ENCODE measurements at regions not wholly inside any gene's neighbourhood (a gene's known extent, or its start where the extent isn't known, plus 50 kb on each side); places are given as distances from the start of the nearest gene placed in this dataset.

DNA sequence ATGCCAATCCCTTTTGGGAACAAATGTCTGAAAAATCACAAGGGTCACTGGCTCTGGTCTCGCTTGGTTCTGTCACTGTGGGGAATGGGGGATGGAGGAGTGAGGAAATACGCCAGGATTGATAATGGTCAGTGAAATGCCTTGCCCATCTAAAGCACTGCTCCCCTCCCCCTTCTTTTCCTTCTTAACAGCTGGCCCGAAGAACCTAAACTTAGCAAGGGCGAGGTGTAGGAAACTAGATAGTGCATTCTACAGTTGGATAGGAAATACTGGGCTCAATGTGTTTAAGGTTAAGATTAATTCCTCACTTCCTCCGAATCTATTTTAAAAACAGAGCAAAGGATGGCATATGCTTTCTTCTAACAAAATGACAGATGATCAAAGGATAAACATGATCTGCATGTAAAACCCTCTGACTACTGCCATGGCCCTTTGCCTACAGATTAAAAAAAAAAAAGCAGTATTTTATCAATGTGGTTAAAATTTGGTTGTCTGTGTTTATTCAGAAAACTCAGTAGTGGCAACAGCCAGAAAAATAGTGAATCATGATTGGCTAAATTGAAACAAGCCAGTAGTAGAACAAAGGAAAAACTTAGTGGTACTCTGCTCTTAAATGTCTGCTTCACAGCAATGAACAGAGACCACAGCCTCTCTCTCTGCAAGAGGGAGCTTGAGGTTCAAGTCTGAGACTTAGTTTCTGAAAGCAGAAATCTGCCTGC, 86.1 kb upstream of the VAV3 start:
- TF ChIP-seq, protein P1, sequence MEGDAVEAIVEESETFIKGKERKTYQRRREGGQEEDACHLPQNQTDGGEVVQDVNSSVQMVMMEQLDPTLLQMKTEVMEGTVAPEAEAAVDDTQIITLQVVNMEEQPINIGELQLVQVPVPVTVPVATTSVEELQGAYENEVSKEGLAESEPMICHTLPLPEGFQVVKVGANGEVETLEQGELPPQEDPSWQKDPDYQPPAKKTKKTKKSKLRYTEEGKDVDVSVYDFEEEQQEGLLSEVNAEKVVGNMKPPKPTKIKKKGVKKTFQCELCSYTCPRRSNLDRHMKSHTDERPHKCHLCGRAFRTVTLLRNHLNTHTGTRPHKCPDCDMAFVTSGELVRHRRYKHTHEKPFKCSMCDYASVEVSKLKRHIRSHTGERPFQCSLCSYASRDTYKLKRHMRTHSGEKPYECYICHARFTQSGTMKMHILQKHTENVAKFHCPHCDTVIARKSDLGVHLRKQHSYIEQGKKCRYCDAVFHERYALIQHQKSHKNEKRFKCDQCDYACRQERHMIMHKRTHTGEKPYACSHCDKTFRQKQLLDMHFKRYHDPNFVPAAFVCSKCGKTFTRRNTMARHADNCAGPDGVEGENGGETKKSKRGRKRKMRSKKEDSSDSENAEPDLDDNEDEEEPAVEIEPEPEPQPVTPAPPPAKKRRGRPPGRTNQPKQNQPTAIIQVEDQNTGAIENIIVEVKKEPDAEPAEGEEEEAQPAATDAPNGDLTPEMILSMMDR (IDR thresholded peaks at IDR 0.05), result no peak
- TF ChIP-seq POLR2A (IDR thresholded peaks at IDR 0.05), result no peak
- TF ChIP-seq POLR2AphosphoS5 (IDR thresholded peaks at IDR 0.05), result no peak
- no peak for TF ChIP-seq EP300 (IDR thresholded peaks at IDR 0.05)

All from stomach (tissue), 4 donors.